ENCODE measurements at regions not wholly inside any gene's neighbourhood (a gene's known extent, or its start where the extent isn't known, plus 50 kb on each side); places are given as distances from the start of the nearest gene placed in this dataset.
"Not testable (repeated sequence)": the region's sequence is repeated elsewhere in the genome, so short reads cannot be mapped to it uniquely, and the experiment has no call there.

- DNase-seq (ENCODE audit: low spot score in 2 of 2): peak in 1 of 2 donors; percentile 44
- intact Hi-C loops (cut with DNase I; ENCODE audit: low total_unique reads): no loop called here
- H3K4me3 ChIP-seq (ENCODE audit: low read depth, poor library complexity, severe bottlenecking): no peak overlapping the region
- WGBS, 2 donors: 66% methylated on average over 2 of the region's 2 CpGs
- no peak for TF ChIP-seq POLR2A (IDR thresholded peaks at IDR 0.05)
- TF ChIP-seq, protein P1, sequence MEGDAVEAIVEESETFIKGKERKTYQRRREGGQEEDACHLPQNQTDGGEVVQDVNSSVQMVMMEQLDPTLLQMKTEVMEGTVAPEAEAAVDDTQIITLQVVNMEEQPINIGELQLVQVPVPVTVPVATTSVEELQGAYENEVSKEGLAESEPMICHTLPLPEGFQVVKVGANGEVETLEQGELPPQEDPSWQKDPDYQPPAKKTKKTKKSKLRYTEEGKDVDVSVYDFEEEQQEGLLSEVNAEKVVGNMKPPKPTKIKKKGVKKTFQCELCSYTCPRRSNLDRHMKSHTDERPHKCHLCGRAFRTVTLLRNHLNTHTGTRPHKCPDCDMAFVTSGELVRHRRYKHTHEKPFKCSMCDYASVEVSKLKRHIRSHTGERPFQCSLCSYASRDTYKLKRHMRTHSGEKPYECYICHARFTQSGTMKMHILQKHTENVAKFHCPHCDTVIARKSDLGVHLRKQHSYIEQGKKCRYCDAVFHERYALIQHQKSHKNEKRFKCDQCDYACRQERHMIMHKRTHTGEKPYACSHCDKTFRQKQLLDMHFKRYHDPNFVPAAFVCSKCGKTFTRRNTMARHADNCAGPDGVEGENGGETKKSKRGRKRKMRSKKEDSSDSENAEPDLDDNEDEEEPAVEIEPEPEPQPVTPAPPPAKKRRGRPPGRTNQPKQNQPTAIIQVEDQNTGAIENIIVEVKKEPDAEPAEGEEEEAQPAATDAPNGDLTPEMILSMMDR (IDR thresholded peaks at IDR 0.05): no peak
Measured at GRCh38 chr1:192512426-192513162, 63.0 kb upstream of the RGS1 start.

DNA sequence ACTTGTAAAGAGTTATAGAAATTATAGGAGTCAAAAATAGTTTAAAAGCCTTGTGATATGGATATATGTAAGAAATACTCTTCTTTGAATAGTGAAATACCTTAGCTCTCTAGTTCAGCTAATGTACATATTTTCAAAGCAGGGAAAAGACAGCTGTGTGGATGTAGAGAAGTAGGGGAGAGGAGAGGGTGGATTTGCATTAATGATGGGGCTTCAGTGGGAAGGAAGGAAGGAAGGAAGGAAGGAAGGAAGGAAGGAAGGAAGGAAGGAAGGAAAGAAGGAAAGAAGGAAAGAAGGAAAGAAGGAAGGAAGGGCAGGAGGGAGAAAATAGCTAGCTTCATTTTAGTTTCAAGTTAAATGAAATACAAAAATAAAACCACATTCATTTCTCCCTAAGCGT, 62.4 kb upstream of the RGS1 start:
- 74 to 84% methylated on average over 1 of the region's 1 CpG for WGBS, 2 donors
- TF ChIP-seq POLR2A (IDR thresholded peaks at IDR 0.05): no peak
- TF ChIP-seq, protein P1 (IDR thresholded peaks at IDR 0.05): no peak

GRCh38 chr1:192513697-192514096, 61.9 kb upstream of the RGS1 start:
- intact Hi-C loops (cut with DNase I; ENCODE audit: low total_unique reads): no loop called here
- DNase-seq (ENCODE audit: low spot score in 2 of 2): no peak
- WGBS, 2 donors: 38 to 42% methylated on average over 1 of the region's 1 CpG
- TF ChIP-seq, protein P1 (IDR thresholded peaks at IDR 0.05): no peak
- no peak for TF ChIP-seq POLR2A (IDR thresholded peaks at IDR 0.05)
- H3K4me3 ChIP-seq (ENCODE audit: low read depth, poor library complexity, severe bottlenecking): no peak overlapping the region

More for the DNA sequence above, 62.4 kb upstream of the RGS1 start:
- no peak overlapping the region for H3K4me3 ChIP-seq (ENCODE audit: low read depth, poor library complexity, severe bottlenecking)
- no peak for DNase-seq (ENCODE audit: low spot score in 2 of 2)
- intact Hi-C loops (cut with DNase I; ENCODE audit: low total_unique reads): no loop called here

DNA sequence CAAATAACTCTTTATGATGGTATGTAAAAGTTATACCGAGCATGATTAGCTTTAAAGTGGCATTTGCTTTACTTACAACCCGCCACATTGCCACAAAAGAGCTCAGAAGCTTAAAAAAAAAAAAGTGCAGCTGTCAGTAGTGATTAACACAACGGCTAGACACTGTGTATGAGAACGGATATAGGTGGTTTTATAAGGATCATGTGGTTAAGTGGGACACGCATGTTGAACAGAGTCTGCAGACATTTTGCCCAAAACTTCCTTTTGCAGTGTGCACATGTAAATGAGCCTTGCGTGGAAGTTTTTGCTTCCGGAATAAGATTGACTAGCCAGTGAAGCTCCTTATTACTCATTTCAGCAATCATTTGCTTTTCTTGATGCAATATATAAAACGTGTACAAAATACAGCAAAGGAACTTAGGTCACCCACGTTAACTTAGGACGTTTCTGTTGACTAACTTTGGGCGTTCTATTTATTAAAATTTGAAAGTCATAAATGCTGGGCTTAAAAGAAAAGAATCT, 58.7 kb upstream of the RGS1 start:
- H3K4me3 ChIP-seq (ENCODE audit: low read depth, poor library complexity, severe bottlenecking): no peak overlapping the region
- 68 to 69% methylated on average over 11 of the region's 11 CpGs for WGBS, 2 donors
- TF ChIP-seq, protein P1 (IDR thresholded peaks at IDR 0.05): no peak
- no peak for TF ChIP-seq POLR2A (IDR thresholded peaks at IDR 0.05)
- peak in 1 of 2 donors; percentile 41 for DNase-seq (ENCODE audit: low spot score in 2 of 2)
- intact Hi-C loops (cut with DNase I; ENCODE audit: low total_unique reads): no loop called here

DNA sequence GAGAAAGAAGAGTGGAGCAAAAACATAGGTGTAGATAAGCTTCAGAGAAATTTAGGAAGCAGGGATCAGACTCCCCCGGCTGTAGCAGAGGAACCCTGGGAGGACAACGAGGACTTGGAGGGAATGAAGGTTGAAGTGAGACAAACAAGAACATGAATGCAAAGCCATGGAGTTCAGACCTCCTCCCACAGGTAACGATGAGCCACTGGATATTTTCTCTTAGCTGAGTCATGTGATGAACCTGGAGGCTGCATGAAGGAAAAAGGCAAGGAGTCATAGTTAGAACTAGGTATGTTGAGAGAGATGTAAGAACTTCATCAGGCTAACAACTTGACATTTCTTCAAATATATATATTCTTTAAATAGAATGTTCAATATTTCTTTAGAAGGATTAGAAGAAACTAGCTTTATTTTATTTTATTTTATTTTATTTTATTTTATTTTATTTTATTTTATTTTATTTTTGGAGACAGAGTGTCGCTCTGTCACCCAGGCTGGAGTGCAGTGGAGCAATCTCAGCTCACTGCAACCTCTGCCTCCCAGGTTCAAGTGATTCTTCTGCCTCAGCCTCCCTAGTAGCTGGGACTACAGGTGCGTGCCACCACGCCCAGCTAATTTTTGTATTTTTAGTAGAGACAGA, 57.7 kb upstream of the RGS1 start:
- H3K4me3 ChIP-seq (ENCODE audit: low read depth, poor library complexity, severe bottlenecking); intact Hi-C loops (cut with DNase I; ENCODE audit: low total_unique reads); DNase-seq (ENCODE audit: low spot score in 2 of 2): not testable (repeated sequence)
- 81 to 87% methylated on average over 6 of the region's 6 CpGs for WGBS, 2 donors

GRCh38 chr1:192518700-192519099, 56.9 kb upstream of the RGS1 start:
- intact Hi-C loops (cut with DNase I; ENCODE audit: low total_unique reads): no loop called here
- TF ChIP-seq, protein P1 (IDR thresholded peaks at IDR 0.05): no peak
- no peak for TF ChIP-seq POLR2A (IDR thresholded peaks at IDR 0.05)
- no peak overlapping the region for H3K4me3 ChIP-seq (ENCODE audit: low read depth, poor library complexity, severe bottlenecking)
- DNase-seq (ENCODE audit: low spot score in 2 of 2): no peak
